Kidney (tissue), 13 donors: ENCODE measurements at regions not wholly inside any gene's neighbourhood (a gene's known extent, or its start where the extent isn't known, plus 50 kb on each side); places are given as distances from the start of the nearest gene placed in this dataset.

Experiments used
- DNase-seq, 5 donors: peaks; one replicate each; pipeline ENCODE4 v3.0.0-alpha.2; 2013 to 2020
- FAIRE-seq: peaks from 2 replicates; lab custom pipeline; 2012; peaks lifted over from hg19 to GRCh38; lab: Jason Lieb, UNC
- H3K27ac ChIP-seq, 2 donors: one replicate each; pipeline ENCODE4 v1.7.0; 2013; ENCODE audit warnings: low read depth in 2 of 2, low read length in 2 of 2, inconsistent platforms in 1 of 2
- H3K27me3 ChIP-seq: one replicate; pipeline ENCODE4 v1.7.1; 2013; ENCODE audit warnings: low read length, inconsistent platforms; ENCODE audit not compliant: control insufficient read depth, insufficient read depth
- H3K36me3 ChIP-seq, 3 donors: one replicate each; pipeline versions ENCODE4 v1.7.0 to v1.7.1; 2013; ENCODE audit warnings: low read length in 3 of 3, control low read depth in 1 of 3, inconsistent platforms in 1 of 3; ENCODE audit not compliant: insufficient read depth in 3 of 3, control insufficient read depth in 2 of 3
- H3K4me1 ChIP-seq, 3 donors: one replicate each; pipeline versions ENCODE4 v1.7.0 to v1.7.1; 2013; ENCODE audit warnings: low read length in 3 of 3, inconsistent platforms in 1 of 3, low read depth in 1 of 3; ENCODE audit not compliant: control insufficient read depth in 2 of 3, insufficient read depth in 2 of 3
- H3K4me3 ChIP-seq, 3 donors: one replicate each; pipeline versions ENCODE4 v1.7.0 to v1.8.1; 2013; ENCODE audit warnings: low read length in 3 of 3, control low read depth in 1 of 3, inconsistent platforms in 1 of 3
- H3K9ac ChIP-seq, 3 donors: one replicate each; pipeline versions ENCODE4 v1.7.0 to v1.7.1; 2013; ENCODE audit warnings: low read length in 3 of 3, control low read depth in 1 of 3, inconsistent platforms in 1 of 3
- H3K9me3 ChIP-seq, 3 donors: one replicate each; pipeline versions ENCODE4 v1.7.0 to v1.7.1; 2013; ENCODE audit warnings: low read length in 3 of 3, control low read depth in 1 of 3, inconsistent platforms in 1 of 3; ENCODE audit not compliant: control insufficient read depth in 2 of 3, insufficient read depth in 1 of 3
- CTCF ChIP-seq: IDR thresholded peaks from 3 replicates; pipeline ENCODE4 v1.5.1; 2012; ENCODE audit warnings: mild to moderate bottlenecking, moderate library complexity, borderline replicate concordance; ENCODE audit not compliant: insufficient read depth; ENCODE audit errors: extremely low read depth
- intact Hi-C: fragments of 100-400 bp; cut with DNase I; formaldehyde crosslinking; loops from one replicate; pipeline ENCODE4 v1.11.1; 2022
- donor health status: control.
- donor health status: control.
- donor health status: control.
- donor health status: control.
- donor health status: control.
- donor health status: DM: yes; HTN: yes; CAD: no.
- donor health status: Normal renal cell carcinoma (clear cell type).

- Histone ChIP-seq H3K36me3 (no peaks in the 10 kb centered on the region), H3K4me1 (no peaks in the 10 kb centered on the region), H3K27ac (no peak overlapping the region), H3K27me3 (no peaks in the 10 kb centered on the region), H3K4me3 (no peak overlapping the region), H3K9ac (no peak overlapping the region), H3K9me3 (peaks cover 0 to 10% (median 3%) of the 10 kb centered on the region in 3 donors)
- intact Hi-C loops = no loop called here
- no peak for DNase-seq
- TF ChIP-seq CTCF = no peak
- FAIRE-seq = no peak
Measured at GRCh38 chr6:40685862-40686261, 98.7 kb upstream of the LRFN2 start.

GRCh38 chr6:40681622-40682021 is 94.5 kb upstream of the LRFN2 start:
- DNase-seq = no peak
- no peak for FAIRE-seq
- Histone ChIP-seq H3K9ac (no peak overlapping the region), H3K27me3 (no peaks in the 10 kb centered on the region), H3K9me3 (peaks cover 0 to 21% (median 3%) of the 10 kb centered on the region in 3 donors), H3K36me3 (no peaks in the 10 kb centered on the region), H3K27ac (no peak overlapping the region), H3K4me3 (no peak overlapping the region), H3K4me1 (no peaks in the 10 kb centered on the region)
- no peak for TF ChIP-seq CTCF
- intact Hi-C loops = no loop called here

GRCh38 chr6:40678941-40679340 is 91.8 kb upstream of the LRFN2 start:
- Histone ChIP-seq H3K4me1 (no peaks in the 10 kb centered on the region), H3K9ac (no peak overlapping the region), H3K27me3 (no peaks in the 10 kb centered on the region), H3K36me3 (no peaks in the 10 kb centered on the region), H3K9me3 (peaks cover 0 to 11% (median 0%) of the 10 kb centered on the region in 3 donors), H3K27ac (no peak overlapping the region), H3K4me3 (no peak overlapping the region)
- intact Hi-C loops = no loop called here
- no peak for TF ChIP-seq CTCF
- no peak for FAIRE-seq
- no peak for DNase-seq

- Histone ChIP-seq H3K27me3 (no peaks in the 10 kb centered on the region), H3K9me3 (peaks cover 0 to 11% (median 0%) of the 10 kb centered on the region in 3 donors), H3K9ac (no peak overlapping the region), H3K4me1 (no peaks in the 10 kb centered on the region), H3K27ac (no peak overlapping the region), H3K36me3 (no peaks in the 10 kb centered on the region), H3K4me3 (no peak overlapping the region)
- DNase-seq = no peak
- no peak for FAIRE-seq
- TF ChIP-seq CTCF = no peak
- intact Hi-C loops = no loop called here
Measured at GRCh38 chr6:40674170-40674569, 87.0 kb upstream of the LRFN2 start.
